ENCODE measurements at regions not wholly inside any gene's neighbourhood (a gene's known extent, or its start where the extent isn't known, plus 50 kb on each side); places are given as distances from the start of the nearest gene placed in this dataset.

- DNase-seq (ENCODE audit: low spot score) = no peak
- in situ Hi-C loops (cut with MboI; ENCODE audit: low pct_unique_long_range_greater_than_20kb, low sequenced_read_pairs, unreplicated experiment) = no loop called here
- TF ChIP-seq, protein P1, sequence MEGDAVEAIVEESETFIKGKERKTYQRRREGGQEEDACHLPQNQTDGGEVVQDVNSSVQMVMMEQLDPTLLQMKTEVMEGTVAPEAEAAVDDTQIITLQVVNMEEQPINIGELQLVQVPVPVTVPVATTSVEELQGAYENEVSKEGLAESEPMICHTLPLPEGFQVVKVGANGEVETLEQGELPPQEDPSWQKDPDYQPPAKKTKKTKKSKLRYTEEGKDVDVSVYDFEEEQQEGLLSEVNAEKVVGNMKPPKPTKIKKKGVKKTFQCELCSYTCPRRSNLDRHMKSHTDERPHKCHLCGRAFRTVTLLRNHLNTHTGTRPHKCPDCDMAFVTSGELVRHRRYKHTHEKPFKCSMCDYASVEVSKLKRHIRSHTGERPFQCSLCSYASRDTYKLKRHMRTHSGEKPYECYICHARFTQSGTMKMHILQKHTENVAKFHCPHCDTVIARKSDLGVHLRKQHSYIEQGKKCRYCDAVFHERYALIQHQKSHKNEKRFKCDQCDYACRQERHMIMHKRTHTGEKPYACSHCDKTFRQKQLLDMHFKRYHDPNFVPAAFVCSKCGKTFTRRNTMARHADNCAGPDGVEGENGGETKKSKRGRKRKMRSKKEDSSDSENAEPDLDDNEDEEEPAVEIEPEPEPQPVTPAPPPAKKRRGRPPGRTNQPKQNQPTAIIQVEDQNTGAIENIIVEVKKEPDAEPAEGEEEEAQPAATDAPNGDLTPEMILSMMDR (IDR thresholded peaks at IDR 0.05; ENCODE audit: extremely low read depth, insufficient read depth, missing control alignments) = no peak
Observed at GRCh38 chr20:48181261-48181935, 396.1 kb upstream of the SULF2 start.

DNA sequence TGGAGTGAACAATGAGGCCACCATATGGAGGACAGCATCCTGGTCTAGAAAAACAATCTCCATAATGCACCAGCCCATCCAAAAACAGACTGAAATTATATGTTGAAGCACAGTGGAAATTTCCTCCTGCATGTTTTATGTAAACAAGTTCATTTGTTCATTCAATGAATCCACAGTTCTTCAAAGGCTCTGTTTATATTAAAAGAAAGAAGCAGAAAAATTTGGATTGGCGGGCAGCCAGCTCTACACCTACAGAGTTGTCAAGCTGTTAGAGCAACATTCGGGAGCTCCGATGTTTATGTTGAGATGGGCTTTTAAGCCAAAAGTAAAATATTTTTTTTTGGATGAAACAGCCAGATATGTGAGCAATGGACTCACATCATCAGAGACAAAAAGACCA is 395.3 kb upstream of the SULF2 start:
- DNase-seq (ENCODE audit: low spot score) = no peak
- in situ Hi-C loops (cut with MboI; ENCODE audit: low pct_unique_long_range_greater_than_20kb, low sequenced_read_pairs, unreplicated experiment) = no loop called here
- TF ChIP-seq, protein P1 (IDR thresholded peaks at IDR 0.05; ENCODE audit: extremely low read depth, insufficient read depth, missing control alignments) = no peak

- DNase-seq (ENCODE audit: low spot score) = no peak
- TF ChIP-seq, protein P1 (IDR thresholded peaks at IDR 0.05; ENCODE audit: extremely low read depth, insufficient read depth, missing control alignments) = no peak
- in situ Hi-C loops (cut with MboI; ENCODE audit: low pct_unique_long_range_greater_than_20kb, low sequenced_read_pairs, unreplicated experiment) = no loop called here
Observed at GRCh38 chr20:48180024-48180423, 394.7 kb upstream of the SULF2 start.

DNA sequence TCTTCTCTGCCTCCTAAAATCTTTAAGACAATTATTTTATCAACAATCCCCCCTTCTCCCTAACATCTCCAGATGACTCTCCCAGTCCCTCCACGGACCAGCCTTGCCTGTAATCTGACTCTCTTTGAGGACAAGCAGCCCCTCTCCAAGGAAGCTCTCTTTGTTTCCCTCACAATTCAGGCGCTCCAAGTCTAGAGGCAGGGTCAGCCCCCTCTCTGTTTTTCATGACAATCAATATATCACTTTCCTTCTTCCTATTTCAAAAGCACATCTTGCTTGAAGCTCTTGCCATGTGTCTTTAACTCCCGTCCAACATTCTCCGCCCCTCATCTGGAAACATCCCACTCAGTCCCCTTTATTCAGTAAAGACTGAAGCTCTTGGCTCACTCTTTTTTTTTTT is 393.4 kb upstream of the SULF2 start:
- in situ Hi-C loops (cut with MboI; ENCODE audit: low pct_unique_long_range_greater_than_20kb, low sequenced_read_pairs, unreplicated experiment) = no loop called here
- TF ChIP-seq, protein P1 (IDR thresholded peaks at IDR 0.05; ENCODE audit: extremely low read depth, insufficient read depth, missing control alignments) = no peak
- no peak for DNase-seq (ENCODE audit: low spot score)

DNA sequence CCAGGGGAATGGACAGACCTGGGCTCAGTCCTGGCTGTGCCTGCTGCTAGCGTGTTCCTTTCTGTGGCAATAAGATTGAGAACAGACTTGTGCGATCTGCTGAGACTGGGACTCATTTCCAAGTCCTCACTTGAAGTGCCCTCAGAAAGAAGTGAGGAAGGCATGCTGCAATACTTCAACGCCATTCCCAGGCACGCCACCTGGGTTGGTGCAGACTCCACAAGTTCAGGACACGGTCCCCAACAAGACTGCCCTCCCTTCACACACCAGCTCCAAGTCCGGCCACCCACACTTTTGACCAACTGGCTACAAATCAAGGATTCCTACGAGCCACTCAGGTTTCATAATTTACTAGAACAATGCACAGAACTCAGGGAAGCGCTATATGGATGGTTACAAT is 391.8 kb upstream of the SULF2 start:
- TF ChIP-seq, protein P1 (IDR thresholded peaks at IDR 0.05; ENCODE audit: extremely low read depth, insufficient read depth, missing control alignments) = no peak

DNA sequence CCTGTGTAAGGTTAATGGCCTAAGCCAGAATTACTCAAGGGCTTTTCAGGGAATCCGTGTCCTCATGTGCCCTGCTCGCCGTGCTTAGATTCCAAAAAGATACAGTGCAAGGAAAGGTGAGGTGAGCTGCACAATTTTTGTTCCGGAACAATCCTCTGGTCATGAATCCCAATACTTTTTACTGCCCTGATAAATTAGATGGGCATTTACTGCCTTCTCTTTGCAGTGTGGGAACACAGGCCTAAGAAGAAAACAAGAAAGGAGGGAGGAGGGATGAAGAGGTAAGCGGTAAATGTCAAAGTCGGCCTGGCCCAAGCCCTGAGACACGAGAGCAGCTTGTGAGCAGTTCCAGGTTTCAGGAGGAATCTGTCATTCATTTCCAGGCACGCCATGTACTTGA is 390.9 kb upstream of the SULF2 start:
- no peak for DNase-seq (ENCODE audit: low spot score)
- in situ Hi-C loops (cut with MboI; ENCODE audit: low pct_unique_long_range_greater_than_20kb, low sequenced_read_pairs, unreplicated experiment) = no loop called here

More for the DNA sequence above, 391.8 kb upstream of the SULF2 start:
- in situ Hi-C loops (cut with MboI; ENCODE audit: low pct_unique_long_range_greater_than_20kb, low sequenced_read_pairs, unreplicated experiment) = no loop called here
- no peak for DNase-seq (ENCODE audit: low spot score)

More for the DNA sequence above, 390.9 kb upstream of the SULF2 start:
- TF ChIP-seq, protein P1 (IDR thresholded peaks at IDR 0.05; ENCODE audit: extremely low read depth, insufficient read depth, missing control alignments) = no peak
